HG02759 (cell line): ENCODE measurements at regions not wholly inside any gene's neighbourhood (a gene's known extent, or its start where the extent isn't known, plus 50 kb on each side); places are given as distances from the start of the nearest gene placed in this dataset.

Experiments
- ATAC-seq: cut with Tn5 transposase; IDR thresholded peaks from one replicate; pipeline ENCODE4 v1.9.1; 2021; ENCODE audit warnings: mild to moderate bottlenecking, moderate library complexity; ENCODE audit not compliant: unreplicated experiment

DNA sequence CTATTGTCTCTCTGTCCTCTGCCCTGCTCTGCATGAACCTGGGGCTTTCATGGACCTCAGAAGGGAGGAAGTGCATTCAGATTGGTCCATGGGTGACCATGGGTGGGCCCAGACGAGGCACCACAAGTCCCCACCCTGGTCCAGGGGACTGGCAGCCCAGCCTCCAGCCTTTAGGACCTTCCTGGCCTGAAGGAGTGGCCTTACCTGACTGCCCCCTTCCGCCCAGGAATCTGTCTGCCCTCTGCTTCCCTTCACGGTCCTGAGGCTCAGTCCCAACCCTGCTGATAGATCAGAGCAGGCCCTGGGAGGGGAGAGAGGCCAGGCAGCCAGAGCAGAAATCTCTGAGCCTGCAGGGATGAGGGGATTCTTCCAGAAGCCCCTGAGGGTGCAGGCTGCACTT is 455.4 kb downstream of the PCDH18 start:
- ATAC-seq, result no peak

DNA sequence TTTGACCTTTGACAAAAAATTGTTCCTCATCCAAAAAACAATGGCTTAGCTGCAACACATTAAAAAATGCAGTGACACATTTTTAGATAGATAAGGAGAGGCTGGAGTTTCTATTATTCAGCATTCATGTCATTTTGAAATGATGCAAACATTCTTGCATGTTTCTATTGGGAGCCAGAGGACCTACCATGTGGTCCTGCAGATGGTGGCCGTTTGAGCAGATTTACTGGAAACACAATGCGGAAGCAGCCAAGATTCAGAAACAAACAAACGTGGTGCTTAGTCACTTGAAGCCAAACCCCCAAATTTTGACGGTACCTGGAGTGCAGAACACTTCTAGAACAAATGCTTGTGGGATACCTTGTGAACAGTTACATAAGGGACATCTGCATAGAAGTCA is 456.7 kb downstream of the PCDH18 start:
- no peak for ATAC-seq

DNA sequence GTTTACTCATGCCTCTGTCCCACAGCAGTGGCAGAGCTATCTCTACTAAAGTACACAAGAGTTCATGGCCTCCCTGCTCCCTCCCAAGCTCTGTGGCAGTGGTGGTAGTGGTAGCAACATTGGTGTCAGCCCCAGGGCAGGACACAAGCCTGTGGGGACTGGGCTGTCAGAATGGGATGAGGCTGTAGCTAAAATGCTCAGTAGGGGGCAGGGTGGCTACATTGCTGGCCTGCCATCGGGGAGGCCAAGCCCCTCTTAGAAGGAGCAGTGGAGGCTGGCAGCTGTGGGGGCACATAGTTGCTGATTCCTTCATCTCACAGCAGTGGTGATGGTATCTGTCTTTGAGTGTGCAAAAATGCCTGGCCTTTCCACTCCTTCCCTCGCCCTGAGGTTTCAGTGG is 461.7 kb downstream of the PCDH18 start:
- ATAC-seq, result no peak

DNA sequence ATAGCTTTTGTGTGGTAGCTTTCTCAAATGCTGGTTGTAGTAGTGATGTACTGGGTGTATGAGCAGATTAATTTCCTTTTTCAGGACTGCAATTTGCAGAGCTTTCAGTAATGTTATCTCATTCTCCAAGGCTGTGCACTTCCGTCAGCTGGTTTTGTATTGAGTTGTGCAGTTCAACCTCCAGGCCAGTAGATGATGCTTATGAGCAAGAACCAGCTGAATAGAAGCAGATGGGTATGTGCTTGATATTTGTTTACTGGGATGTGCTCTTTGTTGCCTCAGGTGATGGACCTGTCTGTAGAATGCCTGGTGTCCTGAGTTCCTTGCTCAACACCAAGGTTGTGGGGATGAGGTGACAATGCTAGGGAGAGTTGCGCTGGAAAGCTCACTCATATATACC is 462.8 kb downstream of the PCDH18 start:
- no peak for ATAC-seq

DNA sequence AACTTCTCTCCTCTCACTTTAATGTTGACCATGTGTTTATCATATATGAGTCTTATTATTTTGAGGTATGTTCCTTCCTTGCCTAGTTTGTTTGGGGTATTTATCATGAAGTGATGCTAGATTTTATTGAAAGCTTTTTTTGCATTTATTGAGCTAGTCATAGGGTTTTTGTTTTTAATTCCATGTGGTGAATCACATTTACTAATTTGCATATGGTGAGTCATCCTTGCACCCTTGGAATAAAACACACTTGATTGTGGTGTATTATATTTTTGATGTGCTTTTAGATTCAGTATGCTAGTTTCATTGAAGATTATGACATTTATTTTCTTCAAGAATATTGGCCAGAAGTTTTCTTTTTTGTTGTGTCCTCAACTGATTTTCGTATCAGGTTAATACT is 464.6 kb downstream of the PCDH18 start:
- no peak for ATAC-seq

DNA sequence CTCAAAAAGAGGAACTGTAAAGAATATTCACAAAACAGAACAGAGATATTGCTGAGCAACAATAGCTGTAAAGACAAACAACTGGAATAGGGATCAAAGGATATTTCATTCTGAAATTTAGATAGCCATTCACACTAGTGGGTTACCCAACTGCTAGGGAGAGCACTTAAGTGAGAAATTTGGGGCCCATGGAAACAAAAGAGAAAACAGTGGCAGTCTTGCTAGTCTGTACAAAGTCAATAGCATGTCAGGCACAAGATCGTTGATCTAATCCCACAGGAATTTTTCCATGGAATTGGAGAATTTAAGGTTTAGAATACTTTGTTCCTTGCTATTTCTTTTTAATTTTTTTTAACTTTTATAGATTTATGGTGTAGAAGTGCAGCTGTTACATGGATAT is 467.0 kb downstream of the PCDH18 start:
- ATAC-seq, result no peak

DNA sequence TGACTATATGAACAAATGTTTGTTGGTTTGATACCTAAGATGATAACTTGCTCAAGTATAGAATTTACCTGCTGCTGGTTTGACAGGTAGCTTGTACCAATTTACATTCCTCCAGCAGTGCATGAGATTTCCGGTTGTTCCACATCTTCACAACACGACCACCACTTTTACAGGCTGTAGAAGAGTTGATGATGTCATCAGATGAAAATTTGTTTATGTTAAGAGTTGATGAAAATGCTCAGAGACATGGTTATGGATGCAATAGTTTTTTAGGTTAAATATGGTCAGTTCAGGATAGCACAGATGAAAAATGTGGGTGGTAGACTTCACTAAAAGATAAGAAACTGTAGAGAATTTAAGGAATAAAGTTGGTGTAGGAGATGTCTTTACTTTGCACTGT is 468.3 kb downstream of the PCDH18 start:
- ATAC-seq, result no peak

DNA sequence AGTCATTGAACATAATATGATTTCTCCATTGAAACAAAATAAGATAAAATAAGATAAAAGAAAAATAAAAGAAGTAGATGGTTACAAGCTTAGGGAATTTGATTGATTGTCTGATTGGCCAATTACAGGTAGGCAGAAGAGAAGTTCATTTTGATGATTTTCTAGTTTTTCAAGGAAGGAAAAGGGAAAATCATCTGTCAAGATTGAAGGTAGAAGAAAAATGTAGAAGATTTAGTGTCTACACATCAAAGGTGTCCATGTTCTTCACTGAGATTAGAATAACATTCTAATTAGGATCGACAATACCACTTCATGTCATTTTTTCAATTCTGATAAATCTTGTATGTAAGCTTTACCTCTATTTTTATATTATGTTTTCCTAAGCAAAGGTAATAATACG is 489.1 kb downstream of the PCDH18 start:
- ATAC-seq, result no peak

DNA sequence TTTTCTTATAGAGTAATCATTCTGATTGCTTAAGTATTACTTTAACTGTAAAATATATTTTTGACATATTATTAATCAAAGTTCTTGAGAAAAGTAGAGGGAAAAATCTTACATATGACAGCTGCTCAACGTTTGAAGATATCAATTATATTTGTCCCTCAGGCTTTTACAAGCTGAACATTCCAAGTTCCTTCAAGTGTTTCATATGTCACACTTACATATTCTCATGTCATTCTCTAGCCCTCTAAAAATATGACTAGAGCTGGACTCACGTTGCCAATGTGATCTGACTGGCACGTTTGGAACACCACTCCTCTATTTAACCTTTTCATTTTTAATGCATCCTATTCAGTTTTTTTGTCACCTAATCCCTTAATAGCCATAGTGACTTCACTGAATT is 492.9 kb downstream of the PCDH18 start:
- ATAC-seq, result no peak

DNA sequence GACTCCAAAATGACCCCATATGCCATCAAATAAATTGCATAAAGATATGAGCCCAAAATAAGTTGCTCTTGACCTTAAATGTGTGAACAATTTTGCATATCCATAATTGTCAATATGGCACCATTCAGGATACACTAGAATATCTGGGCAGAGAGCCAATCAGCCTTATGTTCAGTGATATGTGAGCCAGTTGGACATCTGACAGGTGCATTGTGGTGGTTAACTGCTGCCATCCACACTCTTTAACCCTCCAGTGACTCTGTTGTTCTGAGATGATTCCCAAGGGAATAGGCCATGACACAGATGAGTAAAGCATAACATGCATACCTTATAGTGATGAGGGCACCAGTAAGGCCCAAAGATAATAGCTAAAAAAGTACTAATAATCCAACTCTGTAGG is 500.1 kb downstream of the PCDH18 start:
- no peak for ATAC-seq

DNA sequence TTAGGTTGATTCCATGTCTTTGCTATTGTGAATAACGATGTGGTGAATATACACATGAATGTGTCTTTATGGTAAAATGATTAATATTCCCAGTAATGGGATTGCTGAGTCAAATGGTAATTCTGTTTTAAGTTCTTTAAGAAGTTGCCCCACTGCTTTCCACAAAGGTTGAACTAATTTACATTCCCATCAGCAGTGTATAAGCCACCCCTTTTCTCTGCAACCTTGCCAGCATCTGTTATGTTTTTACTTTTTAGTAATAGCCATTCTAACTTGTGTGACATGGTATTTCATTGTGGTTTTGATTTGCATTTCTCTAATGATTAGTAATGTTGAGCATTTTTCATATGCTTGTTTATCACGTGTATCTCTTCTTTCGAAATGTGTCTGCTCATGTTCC is 503.3 kb downstream of the PCDH18 start:
- no peak for ATAC-seq

DNA sequence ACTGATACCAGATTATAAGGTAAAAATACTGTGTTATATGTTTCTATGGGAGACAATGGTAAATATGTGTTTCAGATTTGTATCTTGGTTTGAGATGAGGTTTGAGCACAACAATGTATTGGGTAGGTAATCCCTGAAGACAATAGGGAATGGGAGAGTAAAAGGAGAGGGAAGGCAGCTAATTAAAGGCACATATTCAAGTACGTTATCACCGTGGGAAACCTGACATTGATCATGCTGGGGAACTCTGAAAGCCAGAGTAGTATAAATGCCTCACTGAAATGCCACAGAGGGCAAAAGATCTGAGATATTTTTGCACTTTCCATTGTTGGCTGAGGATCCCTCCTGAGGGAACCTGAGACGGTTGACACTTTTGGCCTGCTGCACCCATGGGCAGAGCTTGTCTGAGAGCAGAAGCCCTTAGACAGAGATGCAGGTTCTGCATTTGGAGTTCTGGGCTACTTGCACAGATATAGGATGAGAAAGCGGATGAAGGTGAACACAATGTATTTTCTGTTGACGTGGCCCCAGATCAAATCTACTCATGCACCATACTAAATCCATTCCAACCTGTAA is 506.7 kb downstream of the PCDH18 start:
- no peak for ATAC-seq

DNA sequence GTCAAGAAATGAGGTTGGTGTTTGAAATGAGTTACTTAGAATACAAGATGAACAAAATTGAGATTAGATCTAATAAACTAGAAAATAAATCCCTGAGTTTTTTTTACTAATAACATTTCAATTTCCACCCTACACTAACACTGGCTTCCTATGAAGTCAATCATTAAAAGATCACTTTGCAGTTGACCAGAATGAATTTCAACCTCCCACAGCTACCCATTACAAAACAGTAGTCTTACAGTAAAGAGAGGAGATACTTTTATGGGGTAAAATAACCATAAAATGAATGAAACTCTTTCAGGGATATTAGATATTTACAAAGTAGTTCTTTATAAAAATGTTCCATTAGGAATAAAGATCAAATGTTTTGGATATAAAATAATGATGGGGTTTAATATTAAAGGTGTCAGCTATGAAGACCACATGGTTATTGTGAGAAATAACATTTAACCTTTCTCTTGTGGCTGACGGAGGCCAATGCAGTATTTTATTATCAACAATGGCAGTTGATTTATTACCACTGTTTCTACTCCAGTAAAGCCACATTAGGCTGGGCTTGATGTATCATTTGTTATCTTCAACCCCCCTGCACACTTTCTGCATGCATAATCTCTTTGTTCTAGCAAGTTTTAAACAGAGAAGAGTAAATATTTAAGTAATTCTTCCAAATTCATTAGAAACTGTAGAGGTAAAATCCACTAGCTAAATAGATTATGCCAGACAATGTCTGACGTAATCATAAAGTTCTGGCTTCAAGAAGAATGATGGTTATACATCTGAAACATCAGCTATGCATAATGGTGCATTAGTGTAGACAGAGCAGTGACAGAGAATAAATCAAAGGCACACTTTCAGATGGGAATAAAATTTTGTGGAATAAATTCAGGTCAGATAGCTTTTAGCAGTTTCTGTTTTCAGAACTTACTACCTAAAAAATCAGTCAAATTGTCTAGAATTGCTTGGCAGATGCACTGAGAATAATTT is 516.6 kb downstream of the PCDH18 start:
- no peak for ATAC-seq

DNA sequence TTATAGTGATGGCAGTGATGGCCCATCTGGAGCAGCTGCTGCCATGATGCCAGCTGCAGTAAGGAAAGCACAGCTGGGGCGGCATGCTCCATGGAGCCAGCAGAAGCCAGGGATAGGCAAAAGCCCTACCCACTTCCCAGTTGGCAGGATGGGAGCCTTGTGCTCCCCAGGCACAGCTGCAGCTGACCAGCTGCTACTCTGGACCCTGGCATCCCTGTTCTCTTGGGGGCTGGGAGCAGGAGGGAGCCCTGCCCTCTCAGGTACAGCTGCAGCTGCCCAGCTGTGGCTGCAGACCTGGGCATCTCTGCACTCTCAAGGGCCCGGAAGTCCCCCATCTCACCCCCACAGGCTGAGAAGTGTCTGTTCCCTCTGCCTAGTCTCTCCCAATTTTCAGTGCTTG is 531.9 kb downstream of the PCDH18 start:
- no peak for ATAC-seq

DNA sequence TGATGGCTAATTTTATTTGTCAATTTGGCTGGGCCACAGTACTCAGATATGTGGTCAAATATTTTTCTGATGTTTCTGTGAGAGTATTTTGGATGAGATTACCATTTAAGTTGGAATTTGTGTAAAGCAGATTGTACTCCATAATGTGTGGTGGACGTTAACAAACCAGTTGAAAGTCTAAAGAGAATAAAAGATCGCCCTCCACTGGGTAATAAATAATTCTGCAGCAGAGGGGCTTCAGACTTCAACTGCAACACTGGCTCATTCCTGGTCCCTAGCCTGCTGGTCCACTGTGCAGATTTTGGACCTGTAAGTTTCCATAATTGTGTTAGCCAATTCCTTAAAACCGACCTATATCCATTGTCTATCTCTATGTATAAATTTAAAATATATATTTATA is 540.3 kb downstream of the PCDH18 start:
- no peak for ATAC-seq

DNA sequence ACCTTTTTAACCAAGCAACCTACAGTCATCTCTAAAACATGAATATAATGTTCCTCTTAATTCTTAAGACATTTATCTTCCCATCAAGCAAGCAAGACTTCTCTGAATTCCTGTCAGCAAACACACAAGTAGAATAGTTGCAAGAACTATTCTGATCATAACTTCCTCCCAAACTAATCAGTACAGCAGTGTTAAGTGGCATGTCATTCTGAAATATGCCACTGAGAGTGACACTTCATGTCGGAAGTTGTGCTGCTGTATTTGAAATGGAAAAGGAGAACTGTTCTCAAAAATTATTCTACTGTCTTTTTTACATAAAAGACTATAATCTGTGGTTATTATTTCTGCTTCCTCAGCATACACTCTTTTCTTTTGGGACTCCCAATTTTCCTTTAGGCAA is 546.6 kb downstream of the PCDH18 start:
- ATAC-seq, result no peak

DNA sequence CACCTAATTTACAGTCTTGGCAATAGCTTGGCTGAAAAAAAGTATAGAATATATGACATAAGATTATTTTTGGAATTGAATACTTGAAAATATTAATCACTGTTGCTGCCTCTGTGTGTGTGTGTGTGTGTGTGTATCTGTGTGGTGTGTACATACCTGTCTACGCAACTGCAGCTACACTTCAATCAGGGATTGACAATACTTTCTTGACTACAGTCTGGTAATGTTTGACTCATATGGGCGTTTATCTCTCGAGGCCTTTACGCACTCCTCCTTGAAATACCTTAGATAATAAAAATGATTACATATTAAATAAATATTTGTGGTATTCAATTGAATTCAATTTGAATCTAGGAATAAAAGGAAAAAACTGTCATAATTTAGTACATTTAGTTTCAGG is 565.2 kb downstream of the PCDH18 start:
- ATAC-seq, result no peak

DNA sequence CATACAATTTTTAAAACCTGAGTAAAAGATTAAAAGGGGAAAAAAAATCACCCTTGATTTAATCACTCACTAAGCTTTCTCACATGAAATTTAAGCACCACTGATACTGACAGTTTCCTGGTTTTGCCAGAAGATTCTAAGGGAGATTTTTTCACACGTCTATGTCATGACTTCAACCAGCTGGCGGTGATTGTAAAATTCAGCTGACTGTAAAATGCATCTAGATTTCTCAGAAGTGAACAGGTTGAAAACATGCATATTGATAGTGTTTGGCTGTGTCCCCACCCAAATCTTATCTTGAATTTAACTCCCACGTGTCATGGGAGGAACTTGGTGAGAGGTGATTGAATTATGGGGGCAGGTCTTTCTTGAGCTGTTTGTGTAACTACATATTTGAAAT is 566.8 kb downstream of the PCDH18 start:
- ATAC-seq, result no peak

DNA sequence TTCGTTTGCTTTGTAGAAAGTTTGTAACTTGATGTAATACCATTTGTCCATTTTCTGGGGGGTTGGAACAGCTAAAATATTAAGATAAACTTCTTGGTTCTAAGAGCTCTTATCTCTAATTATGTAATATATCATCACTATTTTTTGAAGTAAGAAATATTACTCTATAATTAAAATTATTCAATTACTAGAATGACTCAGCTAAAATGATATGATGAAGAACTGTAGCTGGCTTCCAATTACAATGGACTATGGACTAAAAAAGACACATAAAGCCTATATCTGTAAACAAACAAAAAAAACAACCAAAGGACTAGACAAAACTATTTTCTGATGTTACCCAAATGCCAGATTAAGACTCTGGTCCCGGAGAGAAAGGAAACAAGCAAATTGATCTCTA is 569.4 kb downstream of the PCDH18 start:
- no peak for ATAC-seq

DNA sequence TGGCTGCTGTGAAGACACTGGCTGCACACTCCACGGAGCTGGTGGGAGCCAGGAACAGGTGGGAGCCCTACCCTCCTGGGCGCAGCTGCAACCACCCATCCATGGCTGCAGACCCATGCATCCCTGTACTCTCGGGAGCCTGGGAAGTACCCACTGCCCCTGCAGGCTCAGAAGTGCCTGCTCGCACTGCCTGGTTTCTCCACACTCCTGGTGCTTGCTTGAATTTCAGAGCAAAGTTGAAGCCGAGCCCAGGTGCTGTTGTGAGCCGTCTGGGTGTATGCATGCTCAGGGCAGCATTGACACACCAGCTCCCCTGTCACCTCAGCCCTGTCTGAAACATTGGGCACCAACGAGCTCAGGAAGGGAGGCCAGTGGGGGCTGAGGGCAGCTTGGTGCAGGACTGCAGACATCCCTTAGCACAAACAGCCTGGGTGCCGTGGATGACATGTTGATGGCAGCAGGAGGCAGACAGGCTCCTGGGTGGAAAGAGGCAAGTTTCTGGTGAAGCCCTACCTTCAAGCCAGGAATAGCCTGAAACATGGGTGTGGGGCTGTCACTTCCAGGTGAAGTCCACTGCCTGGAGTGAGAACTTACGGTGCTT is 585.9 kb downstream of the PCDH18 start:
- no peak for ATAC-seq

DNA sequence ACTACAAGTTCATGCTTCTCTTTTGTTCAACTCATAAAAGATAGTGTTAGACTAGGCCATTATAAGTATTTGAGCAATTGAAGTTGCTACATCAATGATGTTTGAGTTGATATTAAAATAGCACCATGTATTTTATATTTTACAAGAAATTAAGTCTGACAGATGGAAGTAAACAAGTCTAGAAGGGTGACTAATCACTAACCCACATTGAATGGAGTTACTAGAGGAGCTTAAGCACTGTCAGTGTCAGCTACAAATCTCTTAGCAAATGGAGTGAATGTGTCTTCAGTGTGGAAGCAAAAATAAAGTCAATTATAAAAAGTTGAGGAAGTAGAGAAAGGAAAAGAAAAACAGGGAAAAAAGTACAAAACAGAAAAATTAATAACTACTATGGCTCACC is 592.5 kb downstream of the PCDH18 start:
- ATAC-seq, result no peak

DNA sequence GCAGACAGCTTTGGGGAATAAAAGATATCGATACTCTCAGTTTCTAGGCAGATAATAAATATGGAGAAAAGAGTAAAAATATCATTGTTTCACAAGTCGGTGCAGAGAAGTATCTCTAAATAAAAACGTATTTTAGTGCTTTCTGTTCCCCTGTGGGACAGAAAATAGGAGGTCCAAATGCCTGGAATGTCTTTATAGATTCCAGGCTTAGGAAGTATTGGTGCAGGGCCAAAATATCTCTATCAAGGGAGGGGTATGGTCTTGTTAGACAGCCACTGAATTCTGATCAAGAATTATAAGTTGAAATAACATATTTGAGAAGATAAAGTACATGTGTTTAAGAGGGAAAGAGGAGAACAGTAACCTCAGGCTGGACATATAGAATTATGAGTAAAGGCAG is 596.4 kb downstream of the PCDH18 start:
- ATAC-seq, result no peak
